ENCODE measurements at regions not wholly inside any gene's neighbourhood (a gene's known extent, or its start where the extent isn't known, plus 50 kb on each side); places are given as distances from the start of the nearest gene placed in this dataset.

DNA sequence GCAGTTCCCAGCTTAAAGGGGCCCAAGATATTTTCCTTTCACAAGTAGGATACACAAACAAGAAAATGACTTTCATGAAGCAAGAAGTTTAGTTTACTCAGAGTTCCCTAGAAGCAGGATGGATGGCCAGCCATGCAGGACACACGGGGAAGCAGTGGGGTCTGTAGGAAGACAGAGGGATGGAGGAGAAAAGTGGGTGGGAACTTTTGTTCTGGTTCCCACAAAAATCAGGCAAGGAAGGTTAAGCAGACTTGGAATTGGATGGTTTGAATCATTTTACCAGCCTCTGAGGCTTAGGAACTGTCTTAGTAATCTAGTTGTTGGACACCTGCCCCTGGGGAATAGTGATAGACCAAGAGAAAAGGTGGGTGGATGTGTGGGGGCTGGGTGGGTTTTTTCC, 263.3 kb upstream of the VSTM2A start:
- TF ChIP-seq CTCF (IDR thresholded peaks at IDR 0.05) (no peak), POLR2AphosphoS5 (IDR thresholded peaks at IDR 0.05) (no peak), POLR2A (IDR thresholded peaks at IDR 0.05) (no peak), EP300 (IDR thresholded peaks at IDR 0.05) (no peak)
